Smooth muscle cell (in vitro differentiated cells): ENCODE measurements at regions not wholly inside any gene's neighbourhood (a gene's known extent, or its start where the extent isn't known, plus 50 kb on each side); places are given as distances from the start of the nearest gene placed in this dataset.
"Not testable (repeated sequence)": the region's sequence is repeated elsewhere in the genome, so short reads cannot be mapped to it uniquely, and the experiment has no call there.

Experiments
- DNase-seq: peaks from one replicate; lab custom pipeline; 2025; ENCODE audit not compliant: unreplicated experiment; lab: John Stamatoyannopoulos, UW
- H2AFZ ChIP-seq: fragments of 200-600 bp; sonication (generic); 2 replicates; pipeline ENCODE4 v1.6.0; 2016; ENCODE audit warnings: antibody characterized with exemption, low read depth, mild to moderate bottlenecking
- H3F3A ChIP-seq: fragments of 200-600 bp; sonication (generic); 2 replicates; pipeline ENCODE4 v1.6.0; 2017; ENCODE audit warnings: antibody characterized with exemption, low read depth
- H3K27ac ChIP-seq: fragments of 200-600 bp; sonication (generic); 2 replicates; pipeline ENCODE4 v1.5.1; 2016; ENCODE audit warnings: low read depth, mild to moderate bottlenecking
- H3K27me3 ChIP-seq: fragments of 200-600 bp; sonication (generic); 2 replicates; pipeline ENCODE4 v1.6.1; 2016; ENCODE audit warnings: low read depth, mild to moderate bottlenecking
- H3K36me3 ChIP-seq: fragments of 200-600 bp; sonication (generic); 2 replicates; pipeline ENCODE4 v1.5.1; 2016; ENCODE audit warnings: low read depth
- H3K4me1 ChIP-seq: fragments of 200-600 bp; sonication (generic); 2 replicates; pipeline ENCODE4 v1.5.1; 2016; ENCODE audit warnings: low read depth
- H3K4me2 ChIP-seq: fragments of 200-600 bp; sonication (generic); 2 replicates; pipeline ENCODE4 v1.6.0; 2016; ENCODE audit warnings: mild to moderate bottlenecking
- H3K4me3 ChIP-seq: fragments of 200-600 bp; sonication (generic); 2 replicates; pipeline ENCODE4 v1.5.1; 2016; ENCODE audit warnings: mild to moderate bottlenecking
- H3K79me2 ChIP-seq: fragments of 200-600 bp; sonication (generic); 2 replicates; pipeline ENCODE4 v1.6.0; 2016; ENCODE audit warnings: low read depth, mild to moderate bottlenecking
- H3K9ac ChIP-seq: fragments of 200-600 bp; sonication (generic); 2 replicates; pipeline ENCODE4 v1.6.0; 2016; ENCODE audit warnings: low read depth
- H3K9me3 ChIP-seq: fragments of 200-600 bp; sonication (generic); replicated peaks from 2 replicates; pipeline ENCODE4 v1.5.1; 2016; ENCODE audit warnings: low read depth
- H4K20me1 ChIP-seq: fragments of 200-600 bp; sonication (generic); 2 replicates; pipeline ENCODE4 v1.6.0; 2016; ENCODE audit warnings: low read depth
- CTCF ChIP-seq: fragments of 200-600 bp; sonication (generic); IDR thresholded peaks from 2 replicates; pipeline ENCODE4 v1.5.1; 2017; ENCODE audit warnings: borderline replicate concordance, mild to moderate bottlenecking, antibody characterized with exemption; ENCODE audit not compliant: insufficient read depth, poor library complexity, severe bottlenecking
- WGBS: methylation state at CpG from one replicate; pipeline ENCODE4 v1.1.7; 2016; ENCODE audit warnings: low lambda C conversion rate; 5-methylcytosine and 5-hydroxymethylcytosine counted together

- H3K9ac ChIP-seq = no peak overlapping the region
- no peaks in the 10 kb centered on the region for H3K79me2 ChIP-seq
- TF ChIP-seq CTCF = no peak
- 55% methylated on average over 3 of the region's 3 CpGs for WGBS
- no peaks in the 10 kb centered on the region for H3F3A ChIP-seq
- no peaks in the 10 kb centered on the region for H3K27me3 ChIP-seq
- no peak for DNase-seq
- H3K27ac ChIP-seq = no peak overlapping the region
- no peaks in the 10 kb centered on the region for H3K4me1 ChIP-seq
- peak overlapping the region; percentile 70 for H3K4me2 ChIP-seq
- no peaks in the 10 kb centered on the region for H3K9me3 ChIP-seq
- peak overlapping the region; percentile 90 for H2AFZ ChIP-seq
- H3K4me3 ChIP-seq = peak overlapping the region; percentile 29
- H4K20me1 ChIP-seq = no peaks in the 10 kb centered on the region
- no peaks in the 10 kb centered on the region for H3K36me3 ChIP-seq
These were observed 610.7 kb upstream of the CPXCR1 start for GRCh38 chrX:88136328-88136727.

- Histone ChIP-seq H3K9ac (no peak overlapping the region), H4K20me1 (no peaks in the 10 kb centered on the region), H3K36me3 (no peaks in the 10 kb centered on the region), H3K79me2 (no peaks in the 10 kb centered on the region), H3K9me3 (no peaks in the 10 kb centered on the region), H3K4me2 (no peak overlapping the region), H3K27ac (no peak overlapping the region), H2AFZ (no peak overlapping the region), H3K27me3 (no peaks in the 10 kb centered on the region), H3F3A (no peaks in the 10 kb centered on the region), H3K4me1 (no peaks in the 10 kb centered on the region), H3K4me3 (no peak overlapping the region)
- WGBS = 95% methylated on average over 1 of the region's 1 CpG
- TF ChIP-seq CTCF = no peak
- DNase-seq = no peak
These were observed 600.4 kb upstream of the CPXCR1 start for GRCh38 chrX:88146577-88146976.

- 12% methylated on average over 3 of the region's 3 CpGs for WGBS
- no peaks in the 10 kb centered on the region for H3K36me3 ChIP-seq
- H3K27me3 ChIP-seq = no peaks in the 10 kb centered on the region
- peak overlapping the region; percentile 80 for H3K27ac ChIP-seq
- no peaks in the 10 kb centered on the region for H3K4me1 ChIP-seq
- TF ChIP-seq CTCF = no peak
- no peak for DNase-seq
- H3K9ac ChIP-seq = no peak overlapping the region
- no peaks in the 10 kb centered on the region for H3F3A ChIP-seq
- no peak overlapping the region for H3K4me3 ChIP-seq
- peak overlapping the region; percentile 90 for H2AFZ ChIP-seq
- H3K79me2 ChIP-seq = no peaks in the 10 kb centered on the region
- H3K4me2 ChIP-seq = peak overlapping the region; percentile 25
- no peaks in the 10 kb centered on the region for H4K20me1 ChIP-seq
- no peaks in the 10 kb centered on the region for H3K9me3 ChIP-seq
These were observed 576.5 kb upstream of the CPXCR1 start for GRCh38 chrX:88170553-88170952.

GRCh38 chrX:88173932-88174440 lies 573.0 kb upstream of the CPXCR1 start:
- 81% methylated on average over 4 of the region's 4 CpGs for WGBS
- H3K9me3 ChIP-seq, H4K20me1 ChIP-seq, H3K9ac ChIP-seq, H3K79me2 ChIP-seq, H3K36me3 ChIP-seq, H3K4me1 ChIP-seq, H3K27me3 ChIP-seq, DNase-seq, H3K4me3 ChIP-seq, H3F3A ChIP-seq, H2AFZ ChIP-seq, H3K4me2 ChIP-seq, H3K27ac ChIP-seq: not testable (repeated sequence)
